Stimulated activated memory B cell treated with anti-CD40 and anti-IgM and Interleukin-4, amounts not matched to agents 10 μg/mL and 1 μg/mL and 100 μg/mL, for 72 hours (primary cell): ENCODE measurements at regions not wholly inside any gene's neighbourhood (a gene's known extent, or its start where the extent isn't known, plus 50 kb on each side); places are given as distances from the start of the nearest gene placed in this dataset.
"Not testable (repeated sequence)": the region's sequence is repeated elsewhere in the genome, so short reads cannot be mapped to it uniquely, and the experiment has no call there.

Source experiments
- ATAC-seq: fragments of 150-1000 bp; cut with Tn5 transposase; 2 replicates; pipeline ENCODE4 v1.10.0; 2021
- H3K27ac Mint-ChIP-seq: one replicate; pipeline ENCODE4 v1.8.0; 2022; ENCODE audit warnings: mild to moderate bottlenecking, mixed read lengths
- H3K27me3 Mint-ChIP-seq: one replicate; pipeline ENCODE4 v1.8.0; 2022; ENCODE audit warnings: mixed read lengths
- H3K36me3 Mint-ChIP-seq: one replicate; pipeline ENCODE4 v1.8.0; 2022; ENCODE audit warnings: mixed read lengths
- H3K4me1 Mint-ChIP-seq: one replicate; pipeline ENCODE4 v1.8.0; 2022; ENCODE audit warnings: mixed read lengths
- H3K4me3 Mint-ChIP-seq: one replicate; pipeline ENCODE4 v1.8.0; 2022; ENCODE audit warnings: mild to moderate bottlenecking, moderate library complexity, mixed read lengths
- H3K9me3 Mint-ChIP-seq: one replicate; pipeline ENCODE4 v1.8.0; 2022; ENCODE audit warnings: mixed read lengths

DNA sequence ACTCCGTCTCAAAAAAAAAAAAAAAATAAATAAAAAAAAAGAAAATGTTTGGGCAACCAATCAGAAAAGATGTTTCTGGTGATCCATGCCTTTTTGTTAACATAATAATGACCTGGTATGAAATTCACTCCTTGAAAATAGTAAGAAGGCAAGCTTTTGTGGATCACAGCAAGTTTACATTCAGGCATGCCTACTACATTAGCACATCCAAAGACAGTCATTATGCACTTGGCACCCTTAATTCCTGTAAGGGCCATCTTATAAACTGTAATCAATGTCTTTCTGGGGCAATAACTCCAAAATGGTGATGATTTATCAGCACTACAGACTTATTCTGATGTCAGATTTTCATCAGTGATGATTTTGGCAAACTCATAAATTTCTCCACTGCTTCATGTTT lies 1871.6 kb upstream of the AGA start:
- H3K27me3 Mint-ChIP-seq: no peaks in the 10 kb centered on the region
- H3K36me3 Mint-ChIP-seq: no peaks in the 10 kb centered on the region
- no peaks in the 10 kb centered on the region for H3K4me1 Mint-ChIP-seq
- no peak overlapping the region for H3K4me3 Mint-ChIP-seq
- H3K27ac Mint-ChIP-seq: no peak overlapping the region
- H3K9me3 Mint-ChIP-seq: peaks cover 12% of the 10 kb centered on the region
- no peak for ATAC-seq

DNA sequence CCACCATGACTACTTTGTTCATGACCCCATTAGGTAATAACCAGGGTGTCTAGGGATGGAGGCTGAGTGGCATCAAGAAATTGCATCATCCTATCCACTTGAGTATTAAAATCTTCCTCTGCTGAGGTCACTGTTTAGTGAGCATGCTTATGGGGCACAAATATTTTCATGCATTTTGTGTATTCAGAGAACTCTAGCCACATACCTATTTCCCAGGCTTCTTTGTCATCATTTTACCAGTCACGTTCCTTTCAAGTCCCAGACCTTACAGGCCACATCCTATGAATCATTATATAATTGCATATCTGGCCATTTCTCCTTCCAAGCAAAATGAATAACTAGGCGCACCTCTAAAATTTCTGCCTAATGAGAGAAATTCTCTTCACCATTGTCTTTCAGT lies 1882.9 kb upstream of the AGA start:
- no peak overlapping the region for H3K4me3 Mint-ChIP-seq
- H3K27ac Mint-ChIP-seq: no peak overlapping the region
- no peaks in the 10 kb centered on the region for H3K4me1 Mint-ChIP-seq
- ATAC-seq: no peak
- H3K9me3 Mint-ChIP-seq: peaks cover 2% of the 10 kb centered on the region
- no peaks in the 10 kb centered on the region for H3K27me3 Mint-ChIP-seq
- H3K36me3 Mint-ChIP-seq: no peaks in the 10 kb centered on the region

DNA sequence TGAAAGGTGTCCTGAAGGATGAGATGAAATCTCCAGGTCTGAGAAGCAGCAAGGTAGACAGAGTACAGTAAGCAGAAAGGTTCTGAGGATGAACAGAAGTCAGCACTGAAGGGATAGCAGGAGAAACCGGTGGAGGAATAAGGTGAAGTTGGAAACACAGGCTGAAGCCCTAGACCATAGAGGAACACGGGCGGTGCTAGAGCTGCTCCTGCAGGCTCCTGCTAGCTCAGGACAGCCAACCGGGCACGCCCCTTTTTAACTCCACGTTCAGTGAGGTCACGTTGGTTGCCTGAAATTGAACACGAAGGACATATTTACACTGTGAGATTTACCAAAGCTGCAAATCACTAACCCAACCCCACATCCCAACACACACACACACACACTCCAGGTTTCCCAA lies 1886.4 kb upstream of the AGA start:
- Mint-ChIP-seq H3K27me3 (no peaks in the 10 kb centered on the region), H3K9me3 (peaks cover 2% of the 10 kb centered on the region), H3K4me3 (no peak overlapping the region), H3K27ac (no peak overlapping the region), H3K36me3 (no peaks in the 10 kb centered on the region), H3K4me1 (no peaks in the 10 kb centered on the region)
- ATAC-seq: no peak

DNA sequence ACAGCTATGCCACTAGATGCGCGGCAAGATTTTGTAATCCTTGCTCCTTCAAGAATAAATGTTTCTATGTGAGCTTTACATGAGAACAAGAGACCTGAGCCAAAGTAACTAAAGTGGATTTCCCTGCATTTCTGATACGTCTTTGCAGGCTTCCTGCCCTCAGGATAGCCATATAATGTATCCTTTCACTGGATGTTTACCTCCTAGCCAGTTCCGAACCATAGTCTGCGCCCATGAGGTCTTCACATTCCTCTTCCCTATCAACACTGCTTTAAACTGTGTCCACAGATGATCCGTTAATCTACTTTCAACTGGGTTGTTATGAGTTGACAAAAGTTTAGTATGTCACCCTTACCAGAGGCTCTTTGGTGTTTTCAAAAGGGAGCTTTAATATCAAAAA lies 1889.1 kb upstream of the AGA start:
- Mint-ChIP-seq H3K27me3 (no peaks in the 10 kb centered on the region), H3K4me1 (no peaks in the 10 kb centered on the region), H3K27ac (no peak overlapping the region), H3K9me3 (no peaks in the 10 kb centered on the region), H3K36me3 (no peaks in the 10 kb centered on the region), H3K4me3 (no peak overlapping the region)
- ATAC-seq: no peak

DNA sequence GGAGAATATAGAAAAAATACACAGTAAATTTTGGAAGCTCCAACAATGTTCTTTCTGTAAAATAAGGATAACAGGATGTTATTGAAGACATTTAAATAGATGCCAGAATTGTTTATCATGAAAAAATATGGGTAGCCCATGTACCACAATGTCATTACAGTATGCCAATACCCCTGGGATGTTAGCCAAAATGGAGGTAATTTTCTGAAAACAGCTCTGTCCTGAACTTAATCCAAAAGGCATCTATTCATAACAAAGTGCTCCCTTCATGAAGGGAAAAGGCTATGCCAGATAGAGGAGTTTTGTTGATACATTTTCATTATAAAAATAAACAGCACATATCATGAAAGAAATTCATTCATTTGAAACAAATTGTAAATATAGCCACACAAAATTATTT lies 1902.6 kb upstream of the AGA start:
- Mint-ChIP-seq H3K27ac (no peak overlapping the region), H3K4me1 (no peaks in the 10 kb centered on the region), H3K36me3 (no peaks in the 10 kb centered on the region), H3K27me3 (no peaks in the 10 kb centered on the region), H3K9me3 (peaks cover 9% of the 10 kb centered on the region), H3K4me3 (no peak overlapping the region)
- ATAC-seq: no peak

DNA sequence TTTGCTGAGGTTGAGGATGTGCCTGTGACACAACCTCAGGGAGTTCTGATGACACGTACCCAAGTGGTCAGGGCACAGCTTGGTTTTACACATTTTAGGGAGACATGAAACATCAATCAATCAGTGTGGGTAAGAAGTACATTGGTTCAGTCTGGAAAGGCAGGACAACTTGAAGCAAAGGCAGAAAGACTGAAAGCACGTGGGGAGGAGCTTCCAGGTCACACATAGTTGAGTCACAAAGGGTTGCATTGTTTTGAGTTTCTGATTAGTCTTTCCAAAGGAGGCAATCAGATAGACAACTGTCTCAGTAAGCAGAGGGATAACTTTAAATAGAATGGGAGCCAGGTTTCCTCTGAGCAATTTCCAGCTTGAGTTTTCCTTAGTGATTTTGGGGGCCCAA lies 1910.0 kb upstream of the AGA start:
- no peak for ATAC-seq
- H3K27me3 Mint-ChIP-seq: no peaks in the 10 kb centered on the region
- no peaks in the 10 kb centered on the region for H3K4me1 Mint-ChIP-seq
- no peaks in the 10 kb centered on the region for H3K36me3 Mint-ChIP-seq
- no peak overlapping the region for H3K27ac Mint-ChIP-seq
- H3K4me3 Mint-ChIP-seq: no peak overlapping the region
- H3K9me3 Mint-ChIP-seq: peaks cover 11% of the 10 kb centered on the region

DNA sequence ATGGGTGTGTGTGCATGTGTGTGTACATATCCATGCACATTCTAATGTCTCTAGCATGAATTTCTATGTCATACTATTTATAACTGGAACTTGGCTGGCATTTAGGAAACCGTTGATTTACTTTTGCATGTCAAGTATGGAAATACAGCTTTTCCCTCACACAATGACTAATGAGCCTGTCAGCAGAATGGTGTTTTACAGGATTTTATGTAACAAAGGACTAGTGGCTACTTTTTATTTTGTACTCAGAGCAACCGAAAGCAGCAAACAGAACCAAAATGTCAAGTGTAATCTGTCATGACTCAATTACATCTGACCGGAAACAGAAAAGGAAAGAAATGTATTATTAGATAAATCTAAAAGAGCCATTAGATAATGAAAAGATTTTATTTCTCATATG lies 1911.5 kb upstream of the AGA start:
- no peak overlapping the region for H3K27ac Mint-ChIP-seq
- ATAC-seq: no peak
- H3K4me3 Mint-ChIP-seq: no peak overlapping the region
- H3K4me1 Mint-ChIP-seq: no peaks in the 10 kb centered on the region
- H3K36me3 Mint-ChIP-seq: no peaks in the 10 kb centered on the region
- H3K9me3 Mint-ChIP-seq: peaks cover 7% of the 10 kb centered on the region
- no peaks in the 10 kb centered on the region for H3K27me3 Mint-ChIP-seq

DNA sequence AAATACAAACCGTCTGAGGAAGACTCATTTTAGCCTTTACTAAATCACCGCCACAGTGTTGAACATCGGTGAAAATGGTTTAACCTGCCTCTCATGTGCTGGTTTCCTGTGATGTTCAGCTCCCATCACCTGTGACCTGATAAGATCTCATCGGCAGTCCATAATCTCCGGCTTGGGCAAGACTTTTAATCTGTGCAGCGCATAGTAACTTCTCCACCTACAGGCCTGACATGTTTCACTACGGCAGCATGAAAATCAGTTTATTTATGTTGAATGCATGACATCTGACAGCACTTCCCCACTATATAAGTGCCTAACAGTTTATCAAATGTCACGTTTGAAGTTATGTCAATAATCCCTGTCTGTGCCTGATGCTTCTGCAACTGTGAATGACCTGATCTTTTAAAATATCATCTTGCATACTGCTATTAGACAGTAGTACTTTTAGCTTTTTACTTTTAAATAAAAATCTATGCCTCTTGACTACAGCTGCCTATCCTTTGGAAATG lies 1919.8 kb upstream of the AGA start:
- ATAC-seq: no peak
- no peaks in the 10 kb centered on the region for H3K27me3 Mint-ChIP-seq
- no peaks in the 10 kb centered on the region for H3K4me1 Mint-ChIP-seq
- no peaks in the 10 kb centered on the region for H3K36me3 Mint-ChIP-seq
- H3K27ac Mint-ChIP-seq: no peak overlapping the region
- H3K4me3 Mint-ChIP-seq: no peak overlapping the region
- peaks cover 8% of the 10 kb centered on the region for H3K9me3 Mint-ChIP-seq

DNA sequence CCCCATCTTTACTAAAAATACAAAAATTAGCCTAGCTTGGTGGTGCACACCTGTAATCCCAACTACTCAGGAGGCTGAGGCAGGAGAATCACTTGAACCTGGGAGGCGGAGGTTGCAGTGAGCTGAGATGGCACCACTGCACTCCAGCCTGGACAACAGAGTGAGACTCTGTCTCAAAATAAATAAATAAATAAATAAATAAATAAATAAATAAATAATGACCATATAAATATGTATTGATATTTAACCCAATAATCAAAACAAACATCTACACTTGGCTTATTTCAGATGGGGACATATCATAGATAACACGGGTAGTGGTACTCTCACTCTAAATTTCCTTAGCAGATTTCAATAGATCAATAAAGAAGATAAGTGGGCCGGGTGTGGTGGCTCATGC lies 1923.7 kb upstream of the AGA start:
- not testable (repeated sequence) for H3K4me1 Mint-ChIP-seq, H3K36me3 Mint-ChIP-seq, H3K27me3 Mint-ChIP-seq, H3K27ac Mint-ChIP-seq, H3K9me3 Mint-ChIP-seq, ATAC-seq, H3K4me3 Mint-ChIP-seq

DNA sequence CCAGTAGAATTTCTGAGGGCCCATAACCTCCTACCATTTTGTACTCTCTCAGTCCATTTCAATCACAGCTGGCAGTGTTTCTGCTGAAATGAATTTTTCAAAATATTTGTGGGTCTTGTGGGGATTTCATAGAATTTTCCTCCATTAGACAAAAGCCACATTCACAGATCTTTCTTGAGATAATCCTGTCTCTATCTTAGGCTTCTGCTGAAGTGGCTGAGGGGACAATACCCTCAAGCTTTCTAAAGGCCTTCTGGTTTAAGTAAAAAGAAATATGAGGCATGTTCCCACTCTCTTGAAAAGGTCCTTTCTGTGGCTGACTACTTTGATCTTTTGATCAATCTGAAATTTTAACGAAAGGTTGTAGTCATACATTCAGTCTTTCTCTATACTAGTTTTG lies 1930.0 kb upstream of the AGA start:
- no peak for ATAC-seq
- Mint-ChIP-seq H3K4me1 (no peaks in the 10 kb centered on the region), H3K9me3 (peaks cover 9% of the 10 kb centered on the region), H3K36me3 (no peaks in the 10 kb centered on the region), H3K27me3 (no peaks in the 10 kb centered on the region), H3K27ac (no peak overlapping the region), H3K4me3 (no peak overlapping the region)

DNA sequence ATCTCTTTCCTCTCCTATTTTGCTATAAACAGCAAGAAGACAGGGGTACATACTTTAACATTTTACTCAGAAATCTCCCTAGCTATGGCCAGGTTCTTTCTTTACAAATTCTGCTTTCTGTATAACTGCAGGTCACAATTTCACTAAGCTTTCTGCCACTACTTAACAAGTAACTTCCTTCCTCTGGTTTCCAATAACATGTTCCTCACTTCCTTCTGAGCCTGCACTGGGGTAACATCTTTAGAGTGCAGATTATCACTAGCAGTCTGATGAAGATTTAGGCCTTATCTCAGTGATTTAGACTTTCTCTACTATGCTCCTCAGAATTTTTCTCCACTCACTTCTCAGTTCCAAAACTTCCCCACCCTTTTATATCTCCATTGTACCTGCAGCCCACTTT lies 1930.5 kb upstream of the AGA start:
- ATAC-seq: no peak
- no peaks in the 10 kb centered on the region for H3K4me1 Mint-ChIP-seq
- no peak overlapping the region for H3K4me3 Mint-ChIP-seq
- H3K9me3 Mint-ChIP-seq: peaks cover 9% of the 10 kb centered on the region
- no peaks in the 10 kb centered on the region for H3K36me3 Mint-ChIP-seq
- no peaks in the 10 kb centered on the region for H3K27me3 Mint-ChIP-seq
- H3K27ac Mint-ChIP-seq: no peak overlapping the region

DNA sequence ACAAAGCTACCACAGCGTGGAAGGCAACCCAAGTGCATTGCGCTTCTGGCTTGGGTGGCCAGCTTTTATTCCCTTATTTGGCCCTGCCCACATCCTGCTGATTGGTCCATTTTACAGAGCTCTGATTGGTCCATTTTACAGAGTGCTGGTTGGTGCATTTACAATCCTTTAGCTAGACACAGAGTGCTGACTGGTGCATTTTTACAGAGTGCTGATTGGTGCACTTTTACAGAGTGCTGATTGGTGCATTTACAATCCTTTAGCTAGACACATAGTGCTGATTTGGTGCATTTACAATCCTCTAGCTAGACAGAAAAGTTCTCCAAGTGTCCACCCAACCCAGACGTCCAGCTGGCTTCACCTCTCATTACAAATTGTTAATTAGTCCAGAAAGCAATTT lies 1936.6 kb upstream of the AGA start:
- not testable (repeated sequence) for ATAC-seq, H3K9me3 Mint-ChIP-seq, H3K4me3 Mint-ChIP-seq, H3K36me3 Mint-ChIP-seq, H3K4me1 Mint-ChIP-seq, H3K27me3 Mint-ChIP-seq, H3K27ac Mint-ChIP-seq

DNA sequence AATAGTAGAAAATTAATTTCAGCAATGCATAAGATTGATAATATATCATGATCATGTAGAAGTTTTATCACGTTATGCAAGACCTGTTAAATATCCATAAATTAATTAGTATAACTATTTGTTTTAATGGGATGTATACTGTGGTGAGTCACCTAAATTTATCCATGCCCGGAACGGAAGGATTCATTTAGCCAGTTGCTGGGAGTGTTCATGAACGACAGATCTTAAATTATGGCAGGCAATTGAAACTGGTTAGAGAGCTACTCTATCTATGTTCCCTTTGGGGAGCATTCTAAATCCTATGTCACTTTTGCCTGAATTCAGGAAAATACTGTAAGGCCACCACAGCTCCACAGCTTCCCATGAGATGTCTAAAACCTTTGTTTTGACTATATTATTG lies 1950.5 kb upstream of the AGA start:
- no peak overlapping the region for H3K4me3 Mint-ChIP-seq
- H3K4me1 Mint-ChIP-seq: no peaks in the 10 kb centered on the region
- no peaks in the 10 kb centered on the region for H3K36me3 Mint-ChIP-seq
- ATAC-seq: no peak
- H3K27me3 Mint-ChIP-seq: no peaks in the 10 kb centered on the region
- no peak overlapping the region for H3K27ac Mint-ChIP-seq
- peaks cover 14% of the 10 kb centered on the region for H3K9me3 Mint-ChIP-seq

DNA sequence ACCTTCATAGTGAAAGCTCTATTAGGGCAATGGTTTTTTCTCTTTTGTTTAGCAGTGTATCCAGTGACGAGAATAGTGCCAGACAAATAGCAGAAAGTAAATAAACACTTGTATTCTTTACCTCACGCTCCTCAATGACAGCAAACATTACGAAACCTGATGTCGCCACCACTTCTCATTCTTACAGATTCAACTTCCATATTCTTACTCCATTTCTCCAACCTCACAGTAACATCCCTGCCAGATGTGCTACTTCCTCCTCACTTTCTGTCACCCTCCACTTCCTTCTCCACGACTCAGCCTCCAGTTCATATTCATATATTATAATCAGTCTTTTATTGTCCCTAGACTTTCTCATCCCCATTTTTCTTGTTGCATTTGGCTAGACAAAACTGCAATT lies 1956.2 kb upstream of the AGA start:
- peaks cover 11% of the 10 kb centered on the region for H3K9me3 Mint-ChIP-seq
- no peak for ATAC-seq
- H3K4me3 Mint-ChIP-seq: no peak overlapping the region
- H3K4me1 Mint-ChIP-seq: no peaks in the 10 kb centered on the region
- no peaks in the 10 kb centered on the region for H3K36me3 Mint-ChIP-seq
- no peaks in the 10 kb centered on the region for H3K27me3 Mint-ChIP-seq
- no peak overlapping the region for H3K27ac Mint-ChIP-seq

DNA sequence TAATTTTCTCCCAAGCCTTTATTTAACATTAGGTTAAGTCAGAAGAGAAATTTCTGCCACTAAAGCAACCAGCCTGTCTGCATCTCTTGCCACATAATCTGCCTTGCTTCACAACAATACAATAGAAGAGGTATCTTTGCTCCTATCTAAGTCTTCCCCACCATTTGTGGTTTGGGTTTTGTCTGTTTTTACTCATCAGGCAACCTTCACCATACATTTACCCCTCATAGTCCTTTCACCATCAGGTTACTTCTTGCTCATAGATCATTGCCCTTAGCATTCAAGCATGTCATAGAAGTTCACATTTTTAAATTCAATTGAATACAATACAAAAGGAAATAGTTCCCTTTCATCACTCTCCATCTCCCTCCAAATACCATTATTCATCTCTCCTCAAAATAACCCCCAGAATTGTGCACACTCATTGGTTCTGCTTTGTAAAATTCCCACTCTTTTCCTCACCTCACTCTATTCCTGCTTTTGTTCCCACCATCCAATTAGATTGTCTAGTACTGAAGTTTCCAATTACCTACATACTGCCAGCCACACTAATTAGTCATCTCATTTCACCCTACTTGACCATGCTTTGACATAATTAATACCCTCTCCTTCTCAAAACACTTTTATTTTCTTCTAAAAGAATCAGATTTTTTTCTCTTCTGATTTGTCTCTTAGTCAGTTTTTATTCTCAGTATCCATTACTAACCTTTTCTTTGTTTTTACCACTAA lies 1957.0 kb upstream of the AGA start:
- H3K36me3 Mint-ChIP-seq: no peaks in the 10 kb centered on the region
- H3K9me3 Mint-ChIP-seq: peaks cover 11% of the 10 kb centered on the region
- H3K27ac Mint-ChIP-seq: no peak overlapping the region
- no peaks in the 10 kb centered on the region for H3K4me1 Mint-ChIP-seq
- no peak for ATAC-seq
- H3K4me3 Mint-ChIP-seq: no peak overlapping the region
- no peaks in the 10 kb centered on the region for H3K27me3 Mint-ChIP-seq

DNA sequence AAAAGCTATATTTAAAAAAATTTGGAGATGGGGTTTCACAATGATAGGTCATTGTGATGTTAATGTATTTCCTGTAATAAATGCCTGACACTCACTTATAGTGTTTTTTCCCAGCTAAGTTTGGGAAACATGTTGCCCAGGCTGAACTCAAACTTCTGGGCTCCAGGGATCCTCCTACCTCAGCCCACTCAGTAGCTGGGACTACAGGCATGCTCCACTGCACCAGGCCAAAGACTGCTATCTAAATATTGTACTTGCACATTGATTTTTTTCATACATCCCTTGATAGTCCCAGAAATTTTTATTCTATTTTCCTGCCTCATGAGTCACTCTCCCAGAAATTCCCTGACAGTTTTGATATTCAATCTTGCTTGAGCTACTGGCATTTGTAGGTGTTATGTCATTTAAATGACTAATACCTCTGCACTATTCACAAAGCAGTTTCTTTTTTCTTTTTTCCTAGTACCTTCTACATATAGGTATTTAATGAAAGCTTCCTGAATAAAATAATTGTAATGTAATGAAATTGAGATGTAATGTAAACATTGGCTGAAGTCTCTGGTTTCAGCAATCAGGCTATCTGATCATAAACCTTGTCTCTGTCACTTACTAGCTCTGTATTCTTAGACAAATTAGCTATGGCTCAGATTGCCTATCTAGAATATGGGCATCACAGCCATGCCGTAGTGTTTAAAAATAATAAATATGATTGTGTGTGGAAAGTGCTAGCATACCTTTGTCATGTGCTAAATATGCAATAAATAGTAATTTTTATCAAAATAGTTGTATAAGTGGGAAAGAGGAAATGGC lies 1973.0 kb upstream of the AGA start:
- H3K9me3 Mint-ChIP-seq: peaks cover 4% of the 10 kb centered on the region
- H3K4me1 Mint-ChIP-seq: no peaks in the 10 kb centered on the region
- no peaks in the 10 kb centered on the region for H3K27me3 Mint-ChIP-seq
- no peak overlapping the region for H3K4me3 Mint-ChIP-seq
- no peak for ATAC-seq
- no peaks in the 10 kb centered on the region for H3K36me3 Mint-ChIP-seq
- no peak overlapping the region for H3K27ac Mint-ChIP-seq
